Neuronal stem cell (in vitro differentiated cells): ENCODE measurements at regions not wholly inside any gene's neighbourhood (a gene's known extent, or its start where the extent isn't known, plus 50 kb on each side); places are given as distances from the start of the nearest gene placed in this dataset.

ENCODE experiments used
- DNase-seq: peaks from one replicate; pipeline ENCODE4 v3.0.0-alpha.2; 2013; ENCODE audit warnings: low spot score
- H2AFZ ChIP-seq: one replicate; pipeline ENCODE4 v1.6.1; 2013; ENCODE audit warnings: mild to moderate bottlenecking, low read length, inconsistent platforms
- H2AK5ac ChIP-seq: 2 replicates; pipeline ENCODE4 v1.6.1; 2013; ENCODE audit warnings: low read depth, mild to moderate bottlenecking, inconsistent platforms, low read length, moderate library complexity, mixed read lengths
- H2BK120ac ChIP-seq: 2 replicates; pipeline ENCODE4 v1.6.1; 2013; ENCODE audit warnings: low read depth, mild to moderate bottlenecking, inconsistent platforms, low read length, moderate library complexity, mixed read lengths
- H2BK12ac ChIP-seq: one replicate; pipeline ENCODE4 v1.6.1; 2013; ENCODE audit warnings: low read length, inconsistent platforms
- H2BK15ac ChIP-seq: 2 replicates; pipeline ENCODE4 v1.6.1; 2013; ENCODE audit warnings: mild to moderate bottlenecking, low read length, inconsistent platforms, mixed read lengths
- H2BK5ac ChIP-seq: one replicate; pipeline ENCODE4 v1.6.1; 2013; ENCODE audit warnings: inconsistent platforms, mild to moderate bottlenecking, low read length, moderate library complexity
- H3K14ac ChIP-seq: one replicate; pipeline ENCODE4 v1.6.1; 2013; ENCODE audit warnings: low read length, inconsistent platforms
- H3K18ac ChIP-seq: 2 replicates; pipeline ENCODE4 v1.6.1; 2013; ENCODE audit warnings: low read length, inconsistent platforms
- H3K23ac ChIP-seq: 2 replicates; pipeline ENCODE4 v1.6.1; 2013; ENCODE audit warnings: low read depth, mild to moderate bottlenecking, mixed read lengths, low read length, inconsistent platforms; ENCODE audit not compliant: poor library complexity
- H3K27ac ChIP-seq: replicated peaks from 3 replicates; pipeline ENCODE4 v1.5.1; 2013; ENCODE audit warnings: low read length, inconsistent platforms
- H3K27me3 ChIP-seq, 3 experiments: 2 replicates each; pipeline ENCODE4 v1.6.1; 2013; ENCODE audit warnings: low read length in 3 of 3, mild to moderate bottlenecking in 2 of 3, inconsistent platforms in 1 of 3, low read depth in 1 of 3, mixed read lengths in 1 of 3, moderate library complexity in 1 of 3; ENCODE audit not compliant: control insufficient read depth in 3 of 3, insufficient read depth in 3 of 3
- H3K36me3 ChIP-seq, 2 donors: replicated peaks in 1 of 2; 2 replicates each; pipeline ENCODE4 v1.6.1; 2013; ENCODE audit warnings: low read length in 2 of 2; ENCODE audit not compliant: control insufficient read depth in 2 of 2, insufficient read depth in 2 of 2
- H3K4ac ChIP-seq: 2 replicates; pipeline ENCODE4 v1.6.1; 2013; ENCODE audit warnings: inconsistent platforms, mild to moderate bottlenecking, low read length, moderate library complexity
- H3K4me1 ChIP-seq, 2 donors: 1 replicate in 1 of 2; 2 replicates in 1 of 2; pipeline ENCODE4 v1.6.1; 2013; ENCODE audit warnings: low read length in 2 of 2, low read depth in 1 of 2; ENCODE audit not compliant: control insufficient read depth in 2 of 2, insufficient read depth in 1 of 2
- H3K4me2 ChIP-seq: one replicate; pipeline ENCODE4 v1.6.1; 2013; ENCODE audit warnings: mild to moderate bottlenecking, low read length, inconsistent platforms; ENCODE audit not compliant: insufficient read depth, poor library complexity, severe bottlenecking
- H3K4me3 ChIP-seq, 2 donors: 2 replicates each; pipeline ENCODE4 v1.5.1; 2013; ENCODE audit warnings: low read length in 2 of 2, mild to moderate bottlenecking in 2 of 2, inconsistent platforms in 1 of 2, moderate library complexity in 1 of 2
- H3K79me1 ChIP-seq: one replicate; pipeline ENCODE4 v1.6.1; 2013; ENCODE audit warnings: low read depth, mild to moderate bottlenecking, inconsistent platforms, low read length, moderate library complexity
- H3K9ac ChIP-seq: one replicate; pipeline ENCODE4 v1.6.1; 2013; ENCODE audit warnings: mild to moderate bottlenecking, low read depth, low read length, inconsistent platforms; ENCODE audit not compliant: poor library complexity
- H3K9me3 ChIP-seq, 2 donors: replicated peaks in 1 of 2; 2 replicates each; pipeline versions ENCODE3 to v1.6.1; 2013; ENCODE audit warnings: low read length in 2 of 2, mild to moderate bottlenecking in 2 of 2, inconsistent platforms in 1 of 2, low read depth in 1 of 2, mixed read lengths in 1 of 2, moderate library complexity in 1 of 2; ENCODE audit not compliant: control insufficient read depth in 2 of 2, insufficient read depth in 1 of 2
- H4K8ac ChIP-seq: one replicate; pipeline ENCODE4 v1.6.1; 2013; ENCODE audit warnings: low read depth, mild to moderate bottlenecking, inconsistent platforms, low read length, moderate library complexity
- H4K91ac ChIP-seq: one replicate; pipeline ENCODE4 v1.6.1; 2013; ENCODE audit warnings: low read length, low read depth, mild to moderate bottlenecking, inconsistent platforms; ENCODE audit not compliant: poor library complexity
- WGBS, 2 donors: extraction: QIAGEN DNeasy Blood & Tissue Kit; methylation state at CpG; one replicate each; pipeline ENCODE4 v1.1.7; 2013; ENCODE audit warnings: missing lambda C conversion rate in 2 of 2, mixed read lengths in 1 of 2; ENCODE audit not compliant: insufficient read length in 2 of 2, insufficient replicate concordance in 1 of 2; ENCODE audit errors: extremely low coverage in 2 of 2; 5-methylcytosine and 5-hydroxymethylcytosine counted together

GRCh38 chr15:85997618-85998017 lies 82.1 kb upstream of the AGBL1 start:
- Histone ChIP-seq H2AK5ac (no peak overlapping the region), H3K4ac (no peak overlapping the region), H2BK12ac (no peak overlapping the region), H3K27me3 (no peaks in the 10 kb centered on the region), H3K18ac (no peak overlapping the region), H3K9ac (no peak overlapping the region), H2AFZ (no peak overlapping the region), H3K36me3 (no peaks in the 10 kb centered on the region), H3K4me1 (peaks cover 0 to 4% of the 10 kb centered on the region in 2 donors), H4K91ac (no peak overlapping the region), H3K14ac (no peak overlapping the region), H2BK120ac (no peak overlapping the region), H3K9me3 (no peaks in the 10 kb centered on the region), H3K4me2 (no peak overlapping the region), H2BK15ac (no peak overlapping the region), H3K23ac (no peak overlapping the region), H3K4me3 (no peak overlapping the region), H3K27ac (no peak overlapping the region), H3K79me1 (no peaks in the 10 kb centered on the region), H4K8ac (no peak overlapping the region), H2BK5ac (no peak overlapping the region)
- WGBS, 2 donors, result no CpG with 5 or more reads among the region's 5 CpGs
- DNase-seq, result no peak

DNA sequence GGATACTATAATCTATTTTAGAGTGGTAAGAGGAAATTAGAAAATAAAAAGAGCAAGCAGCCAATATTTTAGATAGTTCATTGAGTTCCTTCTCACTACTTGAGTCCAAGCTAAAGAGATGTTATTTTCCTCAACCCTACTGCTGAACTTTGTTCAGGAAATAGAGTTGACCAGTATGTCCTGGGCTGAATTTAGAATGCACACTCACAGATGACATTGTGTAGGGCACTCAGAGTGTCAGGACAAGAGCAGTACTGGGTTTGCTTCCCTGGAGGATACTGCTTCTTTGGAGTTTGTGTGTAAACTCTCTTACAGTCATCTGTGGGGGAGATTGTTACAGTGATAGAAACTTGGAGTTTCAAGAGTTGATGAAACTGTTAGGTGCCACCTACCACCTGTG lies 80.0 kb upstream of the AGBL1 start:
- no peaks in the 10 kb centered on the region for H3K36me3 ChIP-seq
- no peak overlapping the region for H4K8ac ChIP-seq
- H3K9ac ChIP-seq, result no peak overlapping the region

DNA sequence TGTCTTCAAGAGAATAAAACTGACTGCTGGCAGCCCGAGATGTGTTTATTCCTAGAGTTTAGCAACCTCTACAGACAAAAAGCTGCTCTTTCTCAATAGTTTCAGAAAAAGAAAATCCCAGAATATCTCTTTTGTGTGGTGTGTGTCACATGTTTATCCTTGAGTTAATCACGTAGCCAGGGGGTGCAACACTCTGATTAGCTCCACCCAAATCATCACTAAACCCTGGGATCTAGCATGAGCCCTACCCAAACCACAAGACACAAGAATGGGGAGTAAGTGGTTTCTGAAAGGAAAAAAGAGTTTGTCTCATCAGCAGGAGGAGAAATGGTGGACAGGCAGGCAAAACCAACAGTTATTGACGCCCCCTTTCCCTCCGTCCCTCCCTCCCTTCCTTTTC lies 78.5 kb upstream of the AGBL1 start:
- H3K18ac ChIP-seq, result peak overlapping the region; percentile 22
- H2AFZ ChIP-seq, result no peak overlapping the region
- H3K4ac ChIP-seq, result no peak overlapping the region
- no peak overlapping the region for H3K23ac ChIP-seq
- H4K91ac ChIP-seq, result no peak overlapping the region
- no peaks in the 10 kb centered on the region for H3K9me3 ChIP-seq
- peak overlapping the region; percentile 30 for H3K27ac ChIP-seq
- H2AK5ac ChIP-seq, result no peak overlapping the region
- peaks cover 0 to 4% of the 10 kb centered on the region in 2 donors for H3K4me1 ChIP-seq
- H3K79me1 ChIP-seq, result no peaks in the 10 kb centered on the region
- no peak overlapping the region for H2BK5ac ChIP-seq
- no peak overlapping the region for H2BK12ac ChIP-seq
- H3K4me2 ChIP-seq, result no peak overlapping the region
- no peak overlapping the region for H2BK120ac ChIP-seq
- DNase-seq, result no peak
- no peak overlapping the region for H4K8ac ChIP-seq
- WGBS, 2 donors, result no CpG with 5 or more reads among the region's 4 CpGs
- no peak overlapping the region for H3K9ac ChIP-seq
- H3K27me3 ChIP-seq, result no peaks in the 10 kb centered on the region
- H3K36me3 ChIP-seq, result no peaks in the 10 kb centered on the region
- H3K4me3 ChIP-seq, result no peak overlapping the region
- no peak overlapping the region for H3K14ac ChIP-seq
- no peak overlapping the region for H2BK15ac ChIP-seq

More for the DNA sequence above, 80.0 kb upstream of the AGBL1 start:
- Histone ChIP-seq H2AFZ (no peak overlapping the region), H2BK120ac (no peak overlapping the region), H2AK5ac (no peak overlapping the region), H3K4me3 (no peak overlapping the region), H3K18ac (no peak overlapping the region), H3K27ac (no peak overlapping the region), H3K23ac (no peak overlapping the region), H3K9me3 (no peaks in the 10 kb centered on the region), H3K4ac (no peak overlapping the region), H2BK15ac (no peak overlapping the region), H2BK5ac (no peak overlapping the region), H2BK12ac (no peak overlapping the region), H3K79me1 (no peaks in the 10 kb centered on the region), H3K14ac (no peak overlapping the region), H3K27me3 (no peaks in the 10 kb centered on the region), H3K4me2 (no peak overlapping the region), H3K4me1 (peaks cover 0 to 4% of the 10 kb centered on the region in 2 donors), H4K91ac (no peak overlapping the region)
- DNase-seq, result no peak

GRCh38 chr15:86002444-86002843 lies 77.2 kb upstream of the AGBL1 start:
- Histone ChIP-seq H3K27ac (no peak overlapping the region), H4K8ac (no peak overlapping the region), H2AFZ (no peak overlapping the region), H3K36me3 (no peaks in the 10 kb centered on the region), H3K27me3 (no peaks in the 10 kb centered on the region), H2BK120ac (no peak overlapping the region), H4K91ac (no peak overlapping the region), H3K18ac (no peak overlapping the region), H3K79me1 (no peaks in the 10 kb centered on the region), H2AK5ac (no peak overlapping the region), H3K14ac (no peak overlapping the region), H3K4me3 (no peak overlapping the region), H2BK15ac (no peak overlapping the region), H2BK12ac (no peak overlapping the region), H3K4me2 (no peak overlapping the region), H3K4ac (no peak overlapping the region), H3K9me3 (no peaks in the 10 kb centered on the region), H2BK5ac (no peak overlapping the region), H3K4me1 (peaks cover 0 to 4% of the 10 kb centered on the region in 2 donors), H3K23ac (no peak overlapping the region), H3K9ac (no peak overlapping the region)
- DNase-seq, result no peak
